ENCODE measurements at regions not wholly inside any gene's neighbourhood (a gene's known extent, or its start where the extent isn't known, plus 50 kb on each side); places are given as distances from the start of the nearest gene placed in this dataset.

DNA sequence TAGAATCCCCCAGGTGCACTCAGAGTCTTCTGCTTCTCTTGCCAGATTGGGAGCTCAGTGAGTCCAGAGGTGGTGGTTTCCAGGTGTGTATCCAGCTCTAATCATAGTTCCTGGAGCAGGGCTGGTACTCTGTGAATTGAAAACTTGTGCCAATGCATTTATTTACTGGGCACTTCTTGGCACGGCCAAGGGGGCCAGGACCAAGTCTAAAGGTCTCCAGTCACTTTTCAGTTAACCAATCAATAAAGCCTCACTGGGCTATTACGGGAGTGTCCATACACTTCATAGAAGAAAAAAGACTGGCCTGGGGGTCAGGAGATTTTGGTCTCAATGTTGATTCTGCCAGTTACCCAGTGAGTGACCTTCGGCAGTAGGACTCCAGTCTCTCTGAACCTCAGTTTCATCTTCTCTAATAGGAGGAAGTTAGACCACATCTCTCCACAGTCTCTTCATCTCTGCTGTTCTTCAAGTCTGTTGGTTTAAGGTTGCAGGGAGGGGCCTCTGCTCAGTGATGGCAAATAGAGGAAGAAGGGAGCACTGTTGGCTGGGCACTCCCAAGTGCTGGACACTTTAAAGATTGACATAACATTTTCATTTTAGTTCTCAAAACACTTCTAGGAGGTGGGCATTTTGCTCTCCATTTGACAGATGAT lies 188.5 kb upstream of the E2F8 start:
- H2AFZ ChIP-seq (ENCODE audit: low read depth, low read length), result no peak overlapping the region
- no peaks in the 10 kb centered on the region for H3K79me2 ChIP-seq (ENCODE audit: low read length)
- no peak overlapping the region for H3K4me2 ChIP-seq (ENCODE audit: low read length)
- no peak overlapping the region for H3K27ac ChIP-seq (ENCODE audit: low read length)
- H3K27me3 ChIP-seq (ENCODE audit: low read depth, low read length), result peaks cover 88% of the 10 kb centered on the region
- peaks cover 10% of the 10 kb centered on the region for H4K20me1 ChIP-seq (ENCODE audit: insufficient read depth, low read length)
- H3K9ac ChIP-seq (ENCODE audit: low read length), result no peak overlapping the region
- TF ChIP-seq EZH2phosphoT487 (IDR thresholded peaks at IDR 0.05; ENCODE audit: low read depth), result no peak
- TF ChIP-seq, protein P1, sequence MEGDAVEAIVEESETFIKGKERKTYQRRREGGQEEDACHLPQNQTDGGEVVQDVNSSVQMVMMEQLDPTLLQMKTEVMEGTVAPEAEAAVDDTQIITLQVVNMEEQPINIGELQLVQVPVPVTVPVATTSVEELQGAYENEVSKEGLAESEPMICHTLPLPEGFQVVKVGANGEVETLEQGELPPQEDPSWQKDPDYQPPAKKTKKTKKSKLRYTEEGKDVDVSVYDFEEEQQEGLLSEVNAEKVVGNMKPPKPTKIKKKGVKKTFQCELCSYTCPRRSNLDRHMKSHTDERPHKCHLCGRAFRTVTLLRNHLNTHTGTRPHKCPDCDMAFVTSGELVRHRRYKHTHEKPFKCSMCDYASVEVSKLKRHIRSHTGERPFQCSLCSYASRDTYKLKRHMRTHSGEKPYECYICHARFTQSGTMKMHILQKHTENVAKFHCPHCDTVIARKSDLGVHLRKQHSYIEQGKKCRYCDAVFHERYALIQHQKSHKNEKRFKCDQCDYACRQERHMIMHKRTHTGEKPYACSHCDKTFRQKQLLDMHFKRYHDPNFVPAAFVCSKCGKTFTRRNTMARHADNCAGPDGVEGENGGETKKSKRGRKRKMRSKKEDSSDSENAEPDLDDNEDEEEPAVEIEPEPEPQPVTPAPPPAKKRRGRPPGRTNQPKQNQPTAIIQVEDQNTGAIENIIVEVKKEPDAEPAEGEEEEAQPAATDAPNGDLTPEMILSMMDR (IDR thresholded peaks at IDR 0.05; ENCODE audit: low read depth, low read length), result no peak
- no peak overlapping the region for H3K4me3 ChIP-seq (ENCODE audit: low read length)
- H3K9me3 ChIP-seq (ENCODE audit: insufficient read depth, low read length), result no peaks in the 10 kb centered on the region
- H3K36me3 ChIP-seq (replicated peaks; ENCODE audit: low read depth, low read length), result no peaks in the 10 kb centered on the region
- H3K4me1 ChIP-seq (ENCODE audit: low read length), result peaks cover 12% of the 10 kb centered on the region

DNA sequence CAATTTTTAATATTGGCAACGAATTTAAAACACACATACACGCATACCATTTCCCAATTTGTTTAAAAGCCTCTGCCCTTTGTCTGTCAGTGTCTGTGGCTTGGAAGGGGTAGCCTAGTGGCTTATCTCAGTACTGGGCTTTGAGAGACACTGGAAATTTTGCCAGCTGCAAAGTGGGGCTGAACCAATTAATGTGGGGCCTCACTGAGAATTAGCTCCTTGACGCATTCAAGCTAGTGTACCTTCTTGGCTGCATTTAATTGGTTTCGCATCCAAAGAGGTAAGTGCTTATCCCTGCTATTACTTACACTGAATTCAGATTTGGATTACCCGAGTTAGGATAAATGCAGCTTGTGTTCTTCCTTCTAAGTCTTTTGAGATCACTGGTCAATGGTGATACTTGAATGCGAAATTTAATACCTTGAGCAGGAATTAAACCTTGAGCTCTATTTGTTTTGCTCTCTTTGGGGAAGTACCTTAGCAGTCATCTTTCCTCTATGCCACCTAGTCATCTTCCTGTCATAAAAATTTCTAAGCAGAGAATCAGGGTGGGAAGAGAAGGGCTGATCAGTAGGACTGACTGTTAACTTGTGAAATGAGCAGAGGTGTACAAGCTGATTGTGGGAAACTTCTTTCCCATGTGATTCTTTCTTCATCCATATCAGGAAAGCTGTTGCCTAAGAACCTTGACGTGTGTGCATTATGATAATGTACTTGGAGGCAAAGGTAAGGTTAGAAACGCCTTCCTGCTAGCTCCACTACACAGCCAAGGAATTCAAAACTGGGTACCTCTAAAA lies 187.7 kb upstream of the E2F8 start:
- Histone ChIP-seq H3K36me3 (replicated peaks; ENCODE audit: low read depth, low read length) (no peaks in the 10 kb centered on the region), H3K4me1 (ENCODE audit: low read length) (peaks cover 7% of the 10 kb centered on the region), H3K9me3 (ENCODE audit: insufficient read depth, low read length) (no peaks in the 10 kb centered on the region), H3K4me2 (ENCODE audit: low read length) (no peak overlapping the region), H3K4me3 (ENCODE audit: low read length) (no peak overlapping the region), H3K27me3 (ENCODE audit: low read depth, low read length) (peaks cover 88% of the 10 kb centered on the region), H2AFZ (ENCODE audit: low read depth, low read length) (no peak overlapping the region), H4K20me1 (ENCODE audit: insufficient read depth, low read length) (peaks cover 10% of the 10 kb centered on the region), H3K9ac (ENCODE audit: low read length) (no peak overlapping the region), H3K27ac (ENCODE audit: low read length) (no peak overlapping the region), H3K79me2 (ENCODE audit: low read length) (no peaks in the 10 kb centered on the region)
- TF ChIP-seq EZH2phosphoT487 (IDR thresholded peaks at IDR 0.05; ENCODE audit: low read depth), result no peak
- TF ChIP-seq, protein P1 (IDR thresholded peaks at IDR 0.05; ENCODE audit: low read depth, low read length), result no peak

DNA sequence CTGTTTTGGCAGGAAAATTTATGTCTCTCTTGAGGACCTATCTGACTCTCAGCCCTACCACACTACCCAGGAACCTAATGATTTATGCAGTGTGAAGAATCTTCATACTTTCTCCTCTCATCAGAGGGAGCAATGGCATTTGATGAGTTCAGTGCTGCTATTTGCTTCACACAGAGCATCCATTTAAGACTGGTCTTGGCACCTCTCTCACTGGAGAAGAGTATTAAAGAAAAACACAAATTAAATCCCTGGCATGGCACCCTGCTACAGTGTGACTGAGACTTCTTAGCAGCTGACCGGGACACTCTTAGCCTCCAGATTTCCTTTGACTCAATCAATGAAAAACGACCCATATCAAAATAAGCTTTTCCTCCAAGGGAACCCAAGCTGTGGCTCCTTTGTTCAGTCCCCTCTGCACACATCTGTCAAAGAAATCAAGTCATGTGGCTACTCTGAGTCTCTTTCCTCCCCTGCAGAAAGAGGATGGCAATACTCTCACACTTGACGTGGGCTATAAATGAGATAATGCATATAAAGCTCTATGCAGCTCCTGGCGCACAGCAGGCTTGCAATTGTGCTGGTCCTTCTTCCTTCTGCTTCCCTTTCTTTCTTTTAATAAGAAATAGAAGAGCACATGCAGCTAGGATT lies 186.1 kb upstream of the E2F8 start:
- H4K20me1 ChIP-seq (ENCODE audit: insufficient read depth, low read length), result peaks cover 3% of the 10 kb centered on the region; the same call in 1 of the 2 replicates
- H2AFZ ChIP-seq (ENCODE audit: low read depth, low read length), result no peak overlapping the region
- H3K27me3 ChIP-seq (ENCODE audit: low read depth, low read length), result peaks cover 79% of the 10 kb centered on the region
- H3K9ac ChIP-seq (ENCODE audit: low read length), result no peak overlapping the region
- no peaks in the 10 kb centered on the region for H3K9me3 ChIP-seq (ENCODE audit: insufficient read depth, low read length)
- no peaks in the 10 kb centered on the region for H3K36me3 ChIP-seq (replicated peaks; ENCODE audit: low read depth, low read length)
- H3K4me3 ChIP-seq (ENCODE audit: low read length), result no peak overlapping the region
- no peaks in the 10 kb centered on the region for H3K4me1 ChIP-seq (ENCODE audit: low read length)
- no peak overlapping the region for H3K27ac ChIP-seq (ENCODE audit: low read length)
- no peak for TF ChIP-seq EZH2phosphoT487 (IDR thresholded peaks at IDR 0.05; ENCODE audit: low read depth)
- H3K79me2 ChIP-seq (ENCODE audit: low read length), result no peaks in the 10 kb centered on the region
- H3K4me2 ChIP-seq (ENCODE audit: low read length), result no peak overlapping the region

DNA sequence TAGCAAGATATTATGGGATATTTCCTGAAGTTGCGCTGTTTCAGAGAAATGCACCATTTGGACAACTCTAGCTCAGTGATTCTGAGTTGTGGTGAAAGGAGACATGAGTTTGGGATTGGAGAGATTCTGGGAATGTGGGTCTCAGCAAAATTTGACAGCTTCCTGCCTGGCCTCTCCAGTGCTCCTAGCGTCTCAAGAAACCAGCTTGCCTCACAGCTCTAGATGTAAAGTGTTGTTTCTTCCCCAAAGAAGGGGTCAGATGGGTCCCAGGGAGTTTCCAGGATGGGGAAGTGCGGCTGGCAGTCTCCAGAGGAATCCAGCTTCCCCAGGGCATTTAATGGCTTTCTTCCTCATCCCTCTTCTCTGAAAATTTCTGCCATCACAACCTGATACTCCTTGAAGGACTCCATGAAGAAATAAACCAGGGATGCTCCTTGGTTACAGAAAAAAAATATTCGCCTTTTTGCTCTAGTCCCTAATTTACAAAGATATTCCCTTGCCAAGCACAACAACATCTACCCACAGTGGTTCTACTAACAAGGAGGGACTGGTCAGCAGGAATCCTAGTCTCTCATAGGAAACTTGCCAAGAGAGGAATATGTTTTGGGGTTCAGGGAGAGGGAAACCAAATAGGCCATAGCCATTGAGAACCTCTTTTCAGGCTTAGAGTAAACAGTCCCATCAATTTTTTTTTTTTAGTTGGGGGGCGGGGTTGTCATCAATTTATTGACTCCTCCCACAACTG lies 185.4 kb upstream of the E2F8 start:
- Histone ChIP-seq H3K27me3 (ENCODE audit: low read depth, low read length) (peaks cover 72% of the 10 kb centered on the region), H3K9ac (ENCODE audit: low read length) (no peak overlapping the region), H3K4me3 (ENCODE audit: low read length) (no peak overlapping the region), H2AFZ (ENCODE audit: low read depth, low read length) (no peak overlapping the region), H3K4me2 (ENCODE audit: low read length) (no peak overlapping the region), H4K20me1 (ENCODE audit: insufficient read depth, low read length) (peaks cover 3% of the 10 kb centered on the region; the same call in 1 of the 2 replicates), H3K27ac (ENCODE audit: low read length) (no peak overlapping the region), H3K79me2 (ENCODE audit: low read length) (no peaks in the 10 kb centered on the region), H3K36me3 (replicated peaks; ENCODE audit: low read depth, low read length) (no peaks in the 10 kb centered on the region), H3K4me1 (ENCODE audit: low read length) (no peaks in the 10 kb centered on the region), H3K9me3 (ENCODE audit: insufficient read depth, low read length) (no peaks in the 10 kb centered on the region)
- TF ChIP-seq, protein P1 (IDR thresholded peaks at IDR 0.05; ENCODE audit: low read depth, low read length), result no peak
- TF ChIP-seq EZH2phosphoT487 (IDR thresholded peaks at IDR 0.05; ENCODE audit: low read depth), result no peak
